OCI-LY1 (cell line): ENCODE measurements at regions not wholly inside any gene's neighbourhood (a gene's known extent, or its start where the extent isn't known, plus 50 kb on each side); places are given as distances from the start of the nearest gene placed in this dataset.

Experiments used
- H2AFZ ChIP-seq: fragments of 200-600 bp; sonication (generic), shearing (Covaris generic); 2 replicates; pipeline ENCODE4 v1.6.0; 2014; ENCODE audit warnings: antibody characterized with exemption, mild to moderate bottlenecking, low read length
- H3F3A ChIP-seq: fragments of 200-600 bp; sonication (generic), shearing (Covaris generic); 2 replicates; pipeline ENCODE4 v1.6.0; 2014; ENCODE audit warnings: mild to moderate bottlenecking, antibody characterized with exemption, low read length, moderate library complexity; ENCODE audit not compliant: insufficient read depth
- H3K27ac ChIP-seq: fragments of 200-600 bp; sonication (generic); 2 replicates; pipeline ENCODE4 v1.5.1; 2014; ENCODE audit warnings: low read length, mixed run types, mild to moderate bottlenecking, low read depth; ENCODE audit not compliant: poor library complexity, severe bottlenecking
- H3K27me3 ChIP-seq: fragments of 200-600 bp; sonication (generic); 2 replicates; pipeline ENCODE4 v1.6.0; 2014; ENCODE audit warnings: antibody characterized with exemption, mild to moderate bottlenecking, low read length, moderate library complexity; ENCODE audit not compliant: insufficient read depth
- H3K36me3 ChIP-seq: fragments of 200-600 bp; sonication (generic); 2 replicates; pipeline ENCODE4 v1.6.1; 2014; ENCODE audit warnings: mild to moderate bottlenecking, antibody characterized with exemption, low read length, moderate library complexity, mixed read lengths; ENCODE audit not compliant: insufficient read depth
- H3K4me1 ChIP-seq: fragments of 200-600 bp; sonication (generic); 2 replicates; pipeline ENCODE4 v1.5.1; 2014; ENCODE audit warnings: mild to moderate bottlenecking, low read length, moderate library complexity; ENCODE audit not compliant: insufficient read depth, severe bottlenecking
- H3K4me2 ChIP-seq: fragments of 200-600 bp; sonication (generic), shearing (Covaris generic); 2 replicates; pipeline ENCODE4 v1.6.1; 2014; ENCODE audit warnings: low read length
- H3K4me3 ChIP-seq: fragments of 200-600 bp; sonication (generic); 2 replicates; pipeline ENCODE4 v1.5.1; 2014; ENCODE audit warnings: low read length, low read depth, mild to moderate bottlenecking, mixed read lengths; ENCODE audit not compliant: poor library complexity, severe bottlenecking
- H3K79me2 ChIP-seq: fragments of 200-600 bp; shearing (Covaris generic); 2 replicates; pipeline ENCODE4 v1.6.1; 2016; ENCODE audit warnings: mixed run types, low read length, mixed read lengths; ENCODE audit not compliant: insufficient read depth
- H3K9ac ChIP-seq: fragments of 200-600 bp; sonication (generic), shearing (Covaris generic); 2 replicates; pipeline ENCODE4 v1.6.1; 2014; ENCODE audit warnings: mild to moderate bottlenecking, low read length, mixed read lengths
- H3K9me2 ChIP-seq: fragments of 200-600 bp; sonication (generic), shearing (Covaris generic); 2 replicates; pipeline ENCODE4 v1.6.1; 2014; ENCODE audit warnings: low read depth, mild to moderate bottlenecking, low read length, mixed read lengths
- H3K9me3 ChIP-seq: fragments of 200-600 bp; shearing (Covaris generic); 2 replicates; pipeline ENCODE4 v1.6.1; 2014; ENCODE audit warnings: low read length, mixed read lengths
- H4K20me1 ChIP-seq: fragments of 200-600 bp; sonication (generic), shearing (Covaris generic); 2 replicates; pipeline ENCODE4 v1.6.0; 2016; ENCODE audit warnings: mild to moderate bottlenecking, low read length; ENCODE audit not compliant: insufficient read depth
- EZH2 ChIP-seq: fragments of 200-600 bp; sonication (generic), shearing (Covaris generic); IDR thresholded peaks from 2 replicates; pipeline ENCODE4 v1.8.0; 2017; ENCODE audit warnings: borderline replicate concordance, mixed run types, mild to moderate bottlenecking, antibody characterized with exemption, low read length, moderate library complexity, mixed read lengths
- TF ChIP-seq, protein P1 (sequence below): fragments of 200-600 bp; sonication (generic), shearing (Covaris generic); IDR thresholded peaks from 2 replicates; pipeline ENCODE4 v1.5.1; 2017; ENCODE audit warnings: mild to moderate bottlenecking, antibody characterized with exemption, low read length, moderate library complexity, mixed read lengths

DNA sequence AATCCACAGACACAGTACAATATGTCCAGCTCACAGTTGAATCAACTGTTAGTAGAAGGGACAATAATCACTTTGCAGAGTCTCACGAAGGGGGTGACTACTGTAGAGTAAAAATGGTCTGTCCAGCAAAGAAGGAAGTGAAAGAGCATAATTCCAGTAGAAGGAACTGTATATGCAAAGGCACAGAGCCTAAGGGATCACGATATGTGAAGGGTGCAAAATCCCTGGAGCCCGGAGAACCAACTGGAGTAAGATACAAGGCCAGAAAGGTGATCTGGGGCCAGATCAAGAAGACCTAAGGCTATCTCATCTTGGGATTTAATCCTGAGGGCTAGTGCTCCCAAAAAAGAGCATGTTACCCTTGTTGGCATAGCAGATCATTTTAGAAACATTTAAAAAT is 192.7 kb upstream of the LDB2 start:
- Histone ChIP-seq H3K79me2 (no peaks in the 10 kb centered on the region), H3K9me2 (no peaks in the 10 kb centered on the region), H3K9me3 (no peaks in the 10 kb centered on the region), H3K9ac (no peak overlapping the region), H3K36me3 (no peaks in the 10 kb centered on the region), H4K20me1 (no peaks in the 10 kb centered on the region), H3K4me3 (no peak overlapping the region), H2AFZ (no peak overlapping the region), H3K4me1 (no peaks in the 10 kb centered on the region), H3F3A (no peaks in the 10 kb centered on the region), H3K4me2 (no peak overlapping the region), H3K27me3 (no peaks in the 10 kb centered on the region), H3K27ac (no peak overlapping the region)
- TF ChIP-seq, protein P1, sequence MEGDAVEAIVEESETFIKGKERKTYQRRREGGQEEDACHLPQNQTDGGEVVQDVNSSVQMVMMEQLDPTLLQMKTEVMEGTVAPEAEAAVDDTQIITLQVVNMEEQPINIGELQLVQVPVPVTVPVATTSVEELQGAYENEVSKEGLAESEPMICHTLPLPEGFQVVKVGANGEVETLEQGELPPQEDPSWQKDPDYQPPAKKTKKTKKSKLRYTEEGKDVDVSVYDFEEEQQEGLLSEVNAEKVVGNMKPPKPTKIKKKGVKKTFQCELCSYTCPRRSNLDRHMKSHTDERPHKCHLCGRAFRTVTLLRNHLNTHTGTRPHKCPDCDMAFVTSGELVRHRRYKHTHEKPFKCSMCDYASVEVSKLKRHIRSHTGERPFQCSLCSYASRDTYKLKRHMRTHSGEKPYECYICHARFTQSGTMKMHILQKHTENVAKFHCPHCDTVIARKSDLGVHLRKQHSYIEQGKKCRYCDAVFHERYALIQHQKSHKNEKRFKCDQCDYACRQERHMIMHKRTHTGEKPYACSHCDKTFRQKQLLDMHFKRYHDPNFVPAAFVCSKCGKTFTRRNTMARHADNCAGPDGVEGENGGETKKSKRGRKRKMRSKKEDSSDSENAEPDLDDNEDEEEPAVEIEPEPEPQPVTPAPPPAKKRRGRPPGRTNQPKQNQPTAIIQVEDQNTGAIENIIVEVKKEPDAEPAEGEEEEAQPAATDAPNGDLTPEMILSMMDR: no peak
- no peak for TF ChIP-seq EZH2

DNA sequence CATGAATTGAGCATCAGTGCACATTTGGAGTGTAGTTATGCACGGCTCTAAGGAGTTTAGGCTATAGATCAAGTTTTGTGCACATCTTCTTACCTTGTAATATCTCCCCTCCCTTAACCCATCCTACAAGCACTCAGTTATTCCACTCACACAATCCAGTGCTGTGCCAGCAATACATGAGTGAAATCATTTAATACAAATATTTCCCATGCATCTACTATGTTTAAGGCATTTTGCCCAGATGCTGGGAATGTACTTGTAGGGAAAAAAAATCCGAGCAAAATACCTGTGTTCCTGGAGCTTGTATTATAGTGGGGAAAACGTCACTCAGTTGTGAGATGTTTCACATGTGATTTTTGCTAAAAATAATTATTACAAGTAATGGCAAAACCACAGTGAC is 191.6 kb upstream of the LDB2 start:
- H3K9me2 ChIP-seq: no peaks in the 10 kb centered on the region

DNA sequence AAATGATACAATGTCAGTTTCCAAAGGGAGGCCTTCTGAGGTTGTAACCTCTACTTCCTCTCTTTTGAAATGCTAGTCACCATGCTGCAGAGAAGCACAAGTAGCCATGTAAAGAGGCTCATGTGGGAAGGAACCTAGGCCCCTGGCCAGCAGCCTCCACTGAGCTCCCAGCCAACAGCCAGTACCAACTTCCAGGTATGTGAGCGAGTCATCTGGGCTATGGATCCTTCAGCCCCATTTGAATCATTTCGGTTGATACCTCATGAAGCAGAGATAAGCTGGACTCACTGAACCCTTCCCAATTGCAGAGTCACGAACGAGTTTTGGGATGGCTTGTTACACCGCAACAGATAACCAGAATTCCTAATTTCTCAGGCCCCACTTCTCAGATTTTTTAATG is 187.0 kb upstream of the LDB2 start:
- H3K79me2 ChIP-seq: no peaks in the 10 kb centered on the region
- H4K20me1 ChIP-seq: no peaks in the 10 kb centered on the region
- H3K4me3 ChIP-seq: no peak overlapping the region
- H3K36me3 ChIP-seq: no peaks in the 10 kb centered on the region
- H3K4me2 ChIP-seq: no peak overlapping the region
- no peak for TF ChIP-seq EZH2
- TF ChIP-seq, protein P1: no peak
- H3F3A ChIP-seq: no peaks in the 10 kb centered on the region
- no peaks in the 10 kb centered on the region for H3K9me2 ChIP-seq
- H3K9me3 ChIP-seq: no peaks in the 10 kb centered on the region
- no peak overlapping the region for H3K9ac ChIP-seq
- no peaks in the 10 kb centered on the region for H3K27me3 ChIP-seq
- no peaks in the 10 kb centered on the region for H3K4me1 ChIP-seq
- no peak overlapping the region for H3K27ac ChIP-seq
- no peak overlapping the region for H2AFZ ChIP-seq

More for the DNA sequence above, 191.6 kb upstream of the LDB2 start:
- no peak overlapping the region for H3K9ac ChIP-seq
- H3K79me2 ChIP-seq: no peaks in the 10 kb centered on the region
- H3K27ac ChIP-seq: no peak overlapping the region
- H3K4me1 ChIP-seq: no peaks in the 10 kb centered on the region
- H3K4me2 ChIP-seq: no peak overlapping the region
- H4K20me1 ChIP-seq: no peaks in the 10 kb centered on the region
- H3F3A ChIP-seq: no peaks in the 10 kb centered on the region
- TF ChIP-seq EZH2: no peak
- TF ChIP-seq, protein P1: no peak
- H3K36me3 ChIP-seq: no peaks in the 10 kb centered on the region
- H3K9me3 ChIP-seq: no peaks in the 10 kb centered on the region
- H3K27me3 ChIP-seq: no peaks in the 10 kb centered on the region
- no peak overlapping the region for H3K4me3 ChIP-seq
- H2AFZ ChIP-seq: no peak overlapping the region
